ENCODE measurements at regions not wholly inside any gene's neighbourhood (a gene's known extent, or its start where the extent isn't known, plus 50 kb on each side); places are given as distances from the start of the nearest gene placed in this dataset.
"Not testable (repeated sequence)": the region's sequence is repeated elsewhere in the genome, so short reads cannot be mapped to it uniquely, and the experiment has no call there.

DNA sequence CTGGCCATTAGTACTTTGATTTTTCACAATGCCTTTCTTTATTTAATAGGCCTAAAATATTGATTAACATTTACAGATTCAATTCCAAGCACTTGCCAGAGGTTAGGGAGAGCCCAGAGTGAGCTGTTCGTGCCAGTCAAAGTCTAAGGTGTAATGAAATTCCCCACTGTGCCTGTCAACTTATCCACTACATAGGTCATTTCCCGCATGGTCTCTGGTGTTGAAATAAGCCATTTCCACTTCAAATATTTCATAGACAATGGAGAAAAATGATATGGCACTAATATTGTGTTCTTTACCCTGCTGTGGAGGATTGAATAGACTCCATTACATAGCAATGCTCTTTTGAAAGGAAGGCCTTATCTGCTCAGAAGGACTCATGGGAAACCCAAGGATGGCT lies 978.1 kb upstream of the CELF2 start:
- no peak for DNase-seq

- DNase-seq = no peak
These were observed 974.6 kb upstream of the CELF2 start for GRCh38 chr10:10043083-10043482.

DNA sequence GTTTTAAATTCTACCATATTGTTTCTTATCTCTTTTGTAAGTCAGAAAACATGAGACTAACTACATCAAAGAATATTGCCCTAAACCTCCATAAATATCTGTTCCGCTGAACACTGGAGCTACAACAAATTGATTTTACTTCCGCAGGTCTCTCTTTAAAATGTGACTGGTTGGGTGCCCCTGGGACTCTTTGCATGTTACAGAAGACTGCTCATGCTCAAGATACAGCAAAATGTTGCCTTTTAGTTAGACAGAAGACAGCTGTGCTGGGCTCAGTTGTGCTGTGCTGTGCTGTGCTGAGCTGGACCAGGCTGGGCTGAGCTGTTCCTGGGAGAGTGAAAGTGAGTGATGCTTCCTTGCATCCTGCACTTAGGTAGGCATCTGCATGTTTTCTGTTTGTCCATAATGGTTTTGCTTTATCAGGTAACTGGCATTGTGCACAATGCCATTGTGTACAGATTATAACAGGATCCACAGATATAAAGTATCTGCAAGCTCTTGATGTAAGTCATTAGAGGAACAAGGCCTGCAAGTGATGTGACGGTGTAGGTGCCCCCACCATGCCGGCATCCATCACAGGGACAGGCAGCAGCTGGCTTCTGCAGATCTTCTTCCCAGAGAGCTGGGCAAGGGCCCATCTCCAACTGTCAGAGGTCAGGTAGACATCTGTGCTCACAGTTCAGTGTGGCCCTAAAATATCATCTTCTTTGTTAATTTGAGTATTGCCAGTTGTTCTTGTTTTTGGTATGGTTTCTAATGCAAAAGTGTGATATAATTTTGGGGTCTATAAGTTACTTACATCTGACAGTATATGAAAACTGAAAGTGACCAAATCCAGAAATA lies 972.5 kb upstream of the CELF2 start:
- no peak for DNase-seq

- DNase-seq = no peak
These were observed 972.0 kb upstream of the CELF2 start for GRCh38 chr10:10045765-10046028.

GRCh38 chr10:10047426-10047825 lies 970.2 kb upstream of the CELF2 start:
- DNase-seq = no peak

- no peak for DNase-seq
These were observed 964.6 kb upstream of the CELF2 start for GRCh38 chr10:10053051-10053450.

DNA sequence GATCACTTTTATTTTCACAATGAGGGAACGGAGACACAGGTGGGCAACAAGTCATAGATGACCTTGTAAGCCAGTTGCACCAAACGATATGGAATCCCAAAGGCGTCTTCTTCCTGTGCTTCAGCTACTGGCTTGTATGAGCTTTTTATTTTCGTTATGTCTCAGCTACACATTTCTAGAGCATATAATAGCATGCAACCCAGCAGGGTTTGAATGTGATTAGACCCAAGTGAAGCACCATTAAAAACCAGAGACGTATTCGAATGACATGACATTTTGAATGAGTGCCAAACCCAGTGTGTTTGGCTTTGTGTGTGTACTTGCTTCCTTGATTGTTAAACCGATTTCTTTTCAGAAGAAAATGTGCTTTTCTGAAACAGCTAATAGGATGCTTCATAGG lies 963.2 kb upstream of the CELF2 start:
- DNase-seq = no peak

DNA sequence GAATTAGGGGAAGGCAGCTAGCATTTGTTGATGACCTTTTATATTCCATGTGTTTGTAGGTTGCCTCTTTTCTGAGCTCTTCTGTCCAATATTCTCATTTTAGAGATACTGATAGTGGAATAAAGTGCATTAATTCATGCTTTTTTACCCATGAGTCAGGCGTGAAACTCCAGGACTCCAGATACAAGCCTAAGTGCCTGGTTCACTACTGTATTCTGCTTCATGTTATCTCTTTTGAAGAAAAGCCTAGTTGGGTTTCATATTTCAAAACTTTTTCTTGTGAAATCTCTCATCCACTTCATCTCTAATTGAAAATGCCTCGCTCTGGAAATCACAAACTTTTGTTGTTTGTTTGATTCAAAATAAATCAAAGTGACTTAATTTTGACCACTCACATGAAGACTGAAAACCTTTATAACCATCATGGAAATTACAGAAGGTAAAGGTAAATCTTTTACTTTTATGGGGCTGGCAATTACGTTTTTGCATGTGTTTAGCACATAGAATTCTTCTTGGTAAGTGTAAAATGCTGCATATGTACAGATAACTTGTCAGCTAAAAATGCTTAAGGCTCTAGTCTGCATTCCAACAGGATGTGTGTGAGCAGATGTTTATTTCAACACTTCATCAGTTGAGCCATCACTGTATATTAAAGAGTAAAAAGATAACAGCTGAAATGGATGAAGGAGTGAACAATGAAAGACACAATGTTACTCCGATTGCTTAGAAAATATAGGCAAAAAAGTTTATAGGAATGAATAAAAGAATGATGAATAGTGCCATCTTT lies 961.8 kb upstream of the CELF2 start:
- DNase-seq = no peak

- no peak for DNase-seq
These were observed 960.7 kb upstream of the CELF2 start for GRCh38 chr10:10056961-10057360.

DNA sequence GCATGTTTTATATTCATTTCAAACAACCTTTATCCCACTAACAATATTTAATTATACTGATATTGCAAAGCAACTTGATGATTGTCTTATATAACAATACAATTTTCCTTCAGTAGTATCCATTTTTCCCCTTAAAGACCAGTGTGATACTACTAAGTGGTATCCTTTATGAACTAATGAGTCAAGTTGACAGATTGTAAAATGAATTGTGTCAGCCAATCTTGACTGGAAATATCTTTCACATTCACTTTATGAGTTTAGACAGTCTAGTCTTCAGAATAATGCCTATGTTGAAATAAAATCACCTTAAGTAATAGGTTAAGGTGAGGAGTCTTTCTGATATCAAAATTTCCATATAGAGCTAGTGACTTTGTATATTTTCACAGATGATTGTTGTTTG lies 950.0 kb upstream of the CELF2 start:
- no peak for DNase-seq

GRCh38 chr10:10074847-10075246 lies 942.8 kb upstream of the CELF2 start:
- DNase-seq = not testable (repeated sequence)

GRCh38 chr10:10078446-10078845 lies 939.2 kb upstream of the CELF2 start:
- no peak for DNase-seq

- DNase-seq = no peak
These were observed 925.1 kb upstream of the CELF2 start for GRCh38 chr10:10092581-10092980.

DNA sequence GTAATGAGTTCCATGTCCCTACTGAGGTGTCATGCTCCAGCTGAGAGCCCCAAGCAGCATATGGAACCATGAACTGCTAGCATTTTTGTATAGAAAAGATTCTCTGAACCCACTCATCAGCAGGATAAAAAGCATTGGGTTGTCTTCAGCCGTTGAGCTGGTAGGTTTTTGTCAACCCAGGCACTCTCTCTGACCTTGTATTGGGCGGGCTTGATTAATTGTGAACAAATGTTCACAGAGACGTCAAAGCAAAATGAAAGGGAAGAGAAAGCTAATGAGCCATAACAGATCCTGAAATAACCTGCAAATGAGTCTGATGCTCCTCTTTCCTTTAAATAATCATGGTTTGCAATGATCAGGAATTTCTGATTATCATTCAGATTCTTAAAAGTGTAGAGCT lies 924.7 kb upstream of the CELF2 start:
- no peak for DNase-seq

- no peak for DNase-seq
These were observed 923.0 kb upstream of the CELF2 start for GRCh38 chr10:10094691-10095090.

- DNase-seq = no peak
These were observed 921.4 kb upstream of the CELF2 start for GRCh38 chr10:10096296-10096695.

DNA sequence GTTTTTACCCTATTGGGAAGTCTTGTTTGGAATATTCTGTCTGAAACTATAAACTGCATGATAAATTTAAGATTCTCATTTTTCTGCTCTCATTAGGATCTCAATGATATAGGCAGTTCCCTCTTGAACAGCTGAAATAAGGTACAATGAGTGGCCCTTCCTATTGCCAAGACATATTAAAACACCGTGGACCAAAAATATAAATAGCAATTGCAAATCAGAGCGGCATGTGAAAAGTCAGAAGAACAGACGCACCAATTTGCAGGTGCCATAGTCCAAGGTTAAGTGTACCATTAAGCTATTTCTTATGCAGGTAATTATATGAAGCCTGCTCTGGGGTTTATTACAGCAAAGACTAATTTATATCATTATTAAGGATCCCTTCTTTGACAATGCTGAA lies 920.8 kb upstream of the CELF2 start:
- DNase-seq = no peak

GRCh38 chr10:10101106-10101505 lies 916.6 kb upstream of the CELF2 start:
- DNase-seq = no peak

DNA sequence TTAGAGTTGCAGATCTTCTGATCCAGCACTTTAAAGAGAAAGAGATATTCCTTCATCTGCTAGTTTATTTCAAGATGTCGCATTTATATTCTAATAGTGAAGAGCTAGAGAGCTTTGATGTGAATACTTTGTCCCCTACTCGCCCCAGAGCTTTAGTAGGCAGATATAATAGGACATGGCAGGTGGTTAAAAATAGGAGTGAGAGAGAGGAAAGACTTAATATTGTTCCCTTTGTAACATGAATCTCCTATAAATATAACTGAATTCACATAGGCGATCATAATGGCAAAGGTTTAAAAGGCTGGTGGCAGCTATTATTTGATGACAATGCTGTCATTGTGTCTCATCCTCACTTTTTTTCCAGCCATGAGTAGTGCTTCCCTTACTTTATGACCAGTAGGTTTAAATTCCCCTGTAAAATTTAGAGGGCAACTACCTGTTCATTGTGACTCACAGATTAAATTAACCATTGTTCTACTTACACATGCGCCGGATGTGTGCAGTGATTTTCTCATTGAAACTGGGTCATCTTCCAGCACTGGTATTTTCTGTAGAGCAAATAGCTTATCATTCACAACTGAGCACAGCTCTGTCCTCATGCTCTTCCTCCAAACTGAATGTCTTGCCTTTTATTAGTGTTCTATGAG lies 906.7 kb upstream of the CELF2 start:
- no peak for DNase-seq

- DNase-seq = no peak
These were observed 899.5 kb upstream of the CELF2 start for GRCh38 chr10:10118131-10118530.

GRCh38 chr10:10120671-10121070 lies 897.0 kb upstream of the CELF2 start:
- no peak for DNase-seq

DNA sequence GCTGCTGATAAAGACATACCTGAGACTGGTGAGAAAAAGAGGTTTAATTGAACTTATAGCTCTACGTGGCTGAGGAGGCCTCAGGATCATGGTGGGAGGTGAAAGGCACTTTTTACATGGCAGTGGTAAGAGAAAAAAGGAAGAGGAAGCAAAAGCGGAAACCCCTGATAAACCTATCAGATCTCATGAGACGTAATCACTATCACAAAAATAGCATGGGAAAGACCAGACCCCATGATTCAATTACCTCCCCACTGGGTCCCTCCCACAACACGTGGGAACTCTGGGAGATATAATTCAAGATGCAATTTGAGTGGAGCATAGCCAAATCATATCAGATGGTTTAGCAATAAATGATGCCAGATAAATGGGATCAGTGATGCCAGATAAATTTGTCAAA lies 892.0 kb upstream of the CELF2 start:
- DNase-seq = no peak

DNA sequence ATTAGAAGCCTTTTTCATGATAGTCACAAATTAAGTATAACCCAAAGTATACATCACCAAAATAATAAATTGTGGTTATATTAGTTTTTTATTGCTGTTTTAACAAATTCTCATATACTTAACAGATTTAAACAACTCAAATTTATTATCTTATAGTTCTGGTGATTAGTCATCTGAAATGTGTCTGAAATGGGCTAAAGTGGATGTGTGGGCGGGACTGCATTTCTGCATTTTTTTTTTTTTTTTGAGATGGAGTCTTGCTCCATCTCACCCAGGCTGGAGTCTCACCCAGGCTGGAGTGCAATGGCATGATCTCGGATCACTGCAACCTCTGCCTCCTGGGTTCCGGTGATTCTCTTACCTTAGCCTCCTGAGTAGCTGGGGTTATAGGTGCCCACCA lies 891.5 kb upstream of the CELF2 start:
- no peak for DNase-seq

- DNase-seq = no peak
These were observed 889.3 kb upstream of the CELF2 start for GRCh38 chr10:10128387-10128786.
